Liver (tissue), 8 donors: ENCODE measurements at regions not wholly inside any gene's neighbourhood (a gene's known extent, or its start where the extent isn't known, plus 50 kb on each side); places are given as distances from the start of the nearest gene placed in this dataset.

ENCODE experiments used
- DNase-seq: peaks from one replicate; pipeline ENCODE4 v3.0.0-alpha.2; 2017; ENCODE audit warnings: low spot score
- H3K27ac ChIP-seq, 2 donors: one replicate each; pipeline ENCODE4 v1.7.0; 2013; ENCODE audit warnings: inconsistent platforms in 2 of 2, low read length in 2 of 2, control low read depth in 1 of 2, low read depth in 1 of 2, mild to moderate bottlenecking in 1 of 2
- H3K27me3 ChIP-seq, 4 donors: one replicate each; pipeline versions ENCODE4 v1.6.1 to v1.7.0; 2013; ENCODE audit warnings: low read length in 3 of 4, inconsistent platforms in 1 of 4, mild to moderate bottlenecking in 1 of 4, moderate library complexity in 1 of 4; ENCODE audit not compliant: control insufficient read depth in 4 of 4, insufficient read depth in 4 of 4
- H3K36me3 ChIP-seq, 4 donors: one replicate each; pipeline versions ENCODE4 v1.6.1 to v1.7.0; 2013; ENCODE audit warnings: low read length in 3 of 4, mild to moderate bottlenecking in 3 of 4, low read depth in 1 of 4, moderate library complexity in 1 of 4; ENCODE audit not compliant: control insufficient read depth in 4 of 4, insufficient read depth in 3 of 4
- H3K4me1 ChIP-seq, 4 donors: one replicate each; pipeline versions ENCODE4 v1.6.1 to v1.7.0; 2013; ENCODE audit warnings: low read length in 3 of 4, mild to moderate bottlenecking in 3 of 4, moderate library complexity in 1 of 4; ENCODE audit not compliant: control insufficient read depth in 4 of 4, insufficient read depth in 4 of 4
- H3K4me3 ChIP-seq, 3 donors: one replicate each; pipeline versions ENCODE4 v1.6.1 to v1.7.0; 2013; ENCODE audit warnings: low read length in 3 of 3, control low read depth in 1 of 3, low read depth in 1 of 3, mild to moderate bottlenecking in 1 of 3
- H3K9ac ChIP-seq, 2 donors: one replicate each; pipeline ENCODE4 v1.7.0; 2013; ENCODE audit warnings: low read length in 2 of 2, mild to moderate bottlenecking in 2 of 2, moderate library complexity in 2 of 2, control low read depth in 1 of 2, low read depth in 1 of 2
- H3K9me3 ChIP-seq, 4 donors: one replicate each; pipeline versions ENCODE4 v1.6.1 to v1.7.0; 2013; ENCODE audit warnings: low read length in 3 of 4; ENCODE audit not compliant: control insufficient read depth in 4 of 4
- ATF3 ChIP-seq: IDR thresholded peaks from 2 replicates; pipeline ENCODE4 v1.6.1; 2016; ENCODE audit warnings: antibody characterized with exemption
- CTCF ChIP-seq: fragments of 150-350 bp; IDR thresholded peaks from 2 replicates; pipeline ENCODE4 v1.5.1; 2017; ENCODE audit warnings: improper control_type of control experiment, low read depth, low read length; ENCODE audit not compliant: missing input control
- EGR1 ChIP-seq, 2 donors: IDR thresholded peaks; 2 replicates each; pipeline ENCODE4 v1.6.1; 2016 to 2018; ENCODE audit warnings: antibody characterized with exemption in 2 of 2, low read depth in 2 of 2
- FOXA1 ChIP-seq: IDR thresholded peaks from 2 replicates; pipeline ENCODE4 v1.6.1; 2016; ENCODE audit warnings: antibody characterized with exemption
- FOXA2 ChIP-seq: IDR thresholded peaks from 2 replicates; pipeline ENCODE4 v1.6.1; 2016; ENCODE audit warnings: antibody characterized with exemption
- GABPA ChIP-seq, 2 donors: IDR thresholded peaks in 1 of 2; conservative IDR thresholded peaks in 1 of 2; 2 replicates each; pipeline ENCODE4 v1.6.1; 2016; ENCODE audit warnings: antibody characterized with exemption in 2 of 2, mild to moderate bottlenecking in 1 of 2, moderate library complexity in 1 of 2
- HNF4A ChIP-seq, 2 donors: conservative IDR thresholded peaks; 2 replicates each; pipeline ENCODE4 v1.6.1; 2016; ENCODE audit warnings: antibody characterized with exemption in 2 of 2, mild to moderate bottlenecking in 2 of 2
- HNF4G ChIP-seq: IDR thresholded peaks from 2 replicates; pipeline ENCODE4 v1.6.1; 2016; ENCODE audit warnings: antibody characterized with exemption
- JUND ChIP-seq, 2 donors: IDR thresholded peaks; 2 replicates each; pipeline ENCODE4 v1.6.1; 2016; ENCODE audit warnings: antibody characterized with exemption in 2 of 2
- MAX ChIP-seq: IDR thresholded peaks from 2 replicates; pipeline ENCODE4 v1.6.1; 2016; ENCODE audit warnings: antibody characterized with exemption
- NR2F2 ChIP-seq: IDR thresholded peaks from 2 replicates; pipeline ENCODE4 v1.6.1; 2016; ENCODE audit warnings: antibody characterized with exemption
- RAD21 ChIP-seq, 2 donors: IDR thresholded peaks; 2 replicates each; pipeline ENCODE4 v1.6.1; 2016; ENCODE audit warnings: antibody characterized with exemption in 2 of 2, mild to moderate bottlenecking in 2 of 2
- REST ChIP-seq: IDR thresholded peaks from 2 replicates; pipeline ENCODE4 v1.6.1; 2016; ENCODE audit warnings: antibody characterized with exemption, mild to moderate bottlenecking
- RXRA ChIP-seq, 2 donors: IDR thresholded peaks; 2 replicates each; pipeline ENCODE4 v1.6.1; 2017 to 2018; ENCODE audit warnings: antibody characterized with exemption in 2 of 2, mild to moderate bottlenecking in 1 of 2
- SP1 ChIP-seq: IDR thresholded peaks from 2 replicates; pipeline ENCODE4 v1.6.1; 2018; ENCODE audit warnings: antibody characterized with exemption, mild to moderate bottlenecking
- TAF1 ChIP-seq: conservative IDR thresholded peaks from 2 replicates; pipeline ENCODE4 v1.6.1; 2016; ENCODE audit warnings: antibody characterized with exemption, mild to moderate bottlenecking
- YY1 ChIP-seq: IDR thresholded peaks from 2 replicates; pipeline ENCODE4 v1.6.1; 2016; ENCODE audit warnings: antibody characterized with exemption, mild to moderate bottlenecking
- ZBTB33 ChIP-seq: IDR thresholded peaks from 2 replicates; pipeline ENCODE4 v1.6.1; 2016; ENCODE audit warnings: antibody characterized with exemption
- WGBS: extraction: QIAGEN DNeasy Blood & Tissue Kit; methylation state at CpG from one replicate; pipeline ENCODE4 v1.1.7; 2013; 5-methylcytosine and 5-hydroxymethylcytosine counted together
- donor health status: healthy.
- donor health status: healthy.
- donor health status: healthy.
- donor health status: healthy.
- donor health status: healthy.

GRCh38 chr6:156268849-156269248 lies 508.3 kb upstream of the ARID1B start:
- 58% methylated on average over 3 of the region's 3 CpGs for WGBS
- DNase-seq, result no peak
- H3K9me3 ChIP-seq, result peaks cover 0 to 2% (median 0%) of the 10 kb centered on the region in 4 donors
- H3K36me3 ChIP-seq, result no peaks in the 10 kb centered on the region
- no peak overlapping the region for H3K4me3 ChIP-seq
- no peak overlapping the region for H3K27ac ChIP-seq
- H3K27me3 ChIP-seq, result no peaks in the 10 kb centered on the region
- H3K4me1 ChIP-seq, result peaks cover 0 to 3% (median 0%) of the 10 kb centered on the region in 4 donors
- TF ChIP-seq EGR1 (IDR thresholded peaks at IDR 0.05; ENCODE audit: low read depth in 2 of 2) (no peak), JUND (IDR thresholded peaks at IDR 0.05) (no peak), MAX (no peak), FOXA2 (no peak), YY1 (no peak), GABPA (IDR thresholded peaks at IDR 0.05 in 1 of 2, conservative IDR thresholded peaks at IDR 0.05 in 1 of 2) (no peak), FOXA1 (no peak), SP1 (no peak), CTCF (no peak), TAF1 (no peak), HNF4A (conservative IDR thresholded peaks at IDR 0.05) (no peak), ATF3 (no peak), RXRA (IDR thresholded peaks at IDR 0.05) (no peak), NR2F2 (no peak), RAD21 (IDR thresholded peaks at IDR 0.05) (no peak), REST (no peak), ZBTB33 (no peak), HNF4G (no peak)
- no peak overlapping the region for H3K9ac ChIP-seq
